ENCODE measurements at regions not wholly inside any gene's neighbourhood (a gene's known extent, or its start where the extent isn't known, plus 50 kb on each side); places are given as distances from the start of the nearest gene placed in this dataset.

- BruUV-seq (replicated peaks) = no TSS peak
- no peak for DNase-seq (ENCODE audit: unreplicated experiment)
- Mint-ChIP-seq H3K27me3 (ENCODE audit: insufficient read depth, unreplicated experiment) (no peaks in the 10 kb centered on the region), H3K36me3 (ENCODE audit: insufficient read depth, unreplicated experiment) (no peaks in the 10 kb centered on the region), H3K4me1 (ENCODE audit: insufficient read depth, unreplicated experiment) (no peaks in the 10 kb centered on the region), H3K4me3 (ENCODE audit: unreplicated experiment) (no peak overlapping the region), H3K9me3 (ENCODE audit: unreplicated experiment) (no peaks in the 10 kb centered on the region), H3K27ac (ENCODE audit: low read depth, unreplicated experiment) (no peak overlapping the region)
- no peak for TF ChIP-seq CTCF (IDR thresholded peaks at IDR 0.05; ENCODE audit: unreplicated experiment)
- CTCF ChIA-PET = no interaction called here
- intact Hi-C loops (cut with micrococcal nuclease) = no loop called here
- POLR2A ChIA-PET = interaction anchor here (0.5 kb wide), 1 partner anchor 1862 kb away, joined by 3 read pairs; no protein-coding TSS in a partner anchor
Measured at GRCh38 chr10:2599571-2599970, 467.8 kb upstream of the PFKP start.

GRCh38 chr10:2592360-2593160 lies 474.8 kb upstream of the PFKP start:
- ChIA-PET CTCF (no interaction called here), POLR2A (interaction anchor here (0.6 to 0.7 kb wide), 3 partner anchors 14 to 1523 kb away, joined by 3 to 4 read pairs (median 3); no protein-coding TSS in a partner anchor)
- Mint-ChIP-seq H3K4me1 (ENCODE audit: insufficient read depth, unreplicated experiment) (no peaks in the 10 kb centered on the region), H3K4me3 (ENCODE audit: unreplicated experiment) (no peak overlapping the region), H3K9me3 (ENCODE audit: unreplicated experiment) (no peaks in the 10 kb centered on the region), H3K27ac (ENCODE audit: low read depth, unreplicated experiment) (no peak overlapping the region), H3K27me3 (ENCODE audit: insufficient read depth, unreplicated experiment) (peaks cover 16% of the 10 kb centered on the region), H3K36me3 (ENCODE audit: insufficient read depth, unreplicated experiment) (no peaks in the 10 kb centered on the region)
- DNase-seq (ENCODE audit: unreplicated experiment) = no peak
- TF ChIP-seq CTCF (IDR thresholded peaks at IDR 0.05; ENCODE audit: unreplicated experiment) = no peak
- BruUV-seq (replicated peaks) = no TSS peak
- intact Hi-C loops (cut with micrococcal nuclease) = no loop called here

GRCh38 chr10:2589196-2589595 lies 478.2 kb upstream of the PFKP start:
- Mint-ChIP-seq H3K9me3 (ENCODE audit: unreplicated experiment) (no peaks in the 10 kb centered on the region), H3K27me3 (ENCODE audit: insufficient read depth, unreplicated experiment) (peaks cover 16% of the 10 kb centered on the region), H3K27ac (ENCODE audit: low read depth, unreplicated experiment) (no peak overlapping the region), H3K4me3 (ENCODE audit: unreplicated experiment) (no peak overlapping the region), H3K4me1 (ENCODE audit: insufficient read depth, unreplicated experiment) (no peaks in the 10 kb centered on the region), H3K36me3 (ENCODE audit: insufficient read depth, unreplicated experiment) (no peaks in the 10 kb centered on the region)
- intact Hi-C loops (cut with micrococcal nuclease) = no loop called here
- ChIA-PET POLR2A (no interaction called here), CTCF (no interaction called here)
- no peak for TF ChIP-seq CTCF (IDR thresholded peaks at IDR 0.05; ENCODE audit: unreplicated experiment)
- no TSS peak for BruUV-seq (replicated peaks)
- no peak for DNase-seq (ENCODE audit: unreplicated experiment)

GRCh38 chr10:2584385-2584784 lies 483.0 kb upstream of the PFKP start:
- H3K4me1 Mint-ChIP-seq (ENCODE audit: insufficient read depth, unreplicated experiment) = no peaks in the 10 kb centered on the region
- no TSS peak for BruUV-seq (replicated peaks)
- H3K9me3 Mint-ChIP-seq (ENCODE audit: unreplicated experiment) = no peaks in the 10 kb centered on the region
- no peaks in the 10 kb centered on the region for H3K27me3 Mint-ChIP-seq (ENCODE audit: insufficient read depth, unreplicated experiment)
- no peak overlapping the region for H3K27ac Mint-ChIP-seq (ENCODE audit: low read depth, unreplicated experiment)
- H3K4me3 Mint-ChIP-seq (ENCODE audit: unreplicated experiment) = no peak overlapping the region
- DNase-seq (ENCODE audit: unreplicated experiment) = no peak
- TF ChIP-seq CTCF (IDR thresholded peaks at IDR 0.05; ENCODE audit: unreplicated experiment) = no peak
- intact Hi-C loops (cut with micrococcal nuclease) = no loop called here
- CTCF ChIA-PET = interaction anchor here (0.5 kb wide), 1 partner anchor 8 kb away, joined by 3 read pairs; no protein-coding TSS in a partner anchor
- H3K36me3 Mint-ChIP-seq (ENCODE audit: insufficient read depth, unreplicated experiment) = no peaks in the 10 kb centered on the region
- POLR2A ChIA-PET = no interaction called here

All from MCF 10A (cell line).